HepG2 (cell line): ENCODE measurements at regions not wholly inside any gene's neighbourhood (a gene's known extent, or its start where the extent isn't known, plus 50 kb on each side); places are given as distances from the start of the nearest gene placed in this dataset.

Experiments
- ATAC-seq: fragments of 200-7000 bp; cut with Tn5 transposase; 3 replicates; pipeline ENCODE4 v1.9.1; 2020; ENCODE audit warnings: mild to moderate bottlenecking, moderate library complexity
- BruUV-seq: library from RNA; stranded (reverse); fragments of 400-500 nt; replicated peaks from 2 replicates; lab custom pipeline; 2021; lab: Mats Ljungman, UMichigan
- CTCF ChIA-PET: fragments of 300-600 bp; formaldehyde crosslinking; extraction: SDS; loops from one replicate; lab custom pipeline; 2021; ENCODE audit warnings: low total read pairs, inconsistent platforms, low intra/inter-chr PET ratio; lab: Yijun Ruan, JAX
- POLR2A ChIA-PET: fragments of 350-600 bp; sonication (Branson Sonifier 250); formaldehyde crosslinking; loops from one replicate; lab custom pipeline; 2020; ENCODE audit warnings: antibody characterized with exemption, inconsistent platforms; lab: Yijun Ruan, JAX
- DNase-seq: peaks from one replicate; pipeline ENCODE4 v3.0.0-alpha.2; 2015; ENCODE audit warnings: low spot score
- FAIRE-seq: peaks from 3 replicates; lab custom pipeline; 2011; peaks lifted over from hg19 to GRCh38; lab: Jason Lieb, UNC
- H2AFZ ChIP-seq: one replicate; pipeline ENCODE4 v1.6.1; 2011; ENCODE audit warnings: low read length, inconsistent platforms
- H3K27ac ChIP-seq: fragments of 300-600 bp; 3 replicates; pipeline ENCODE4 v1.8.0; 2011; ENCODE audit warnings: mixed run types, mild to moderate bottlenecking, mixed read lengths, low read length, inconsistent platforms; ENCODE audit not compliant: insufficient read depth; ENCODE audit errors: extremely low read length
- H3K27me3 ChIP-seq, 2 experiments: fragments of 200-600 bp in 1 of 2; 2 replicates in 1 of 2; 3 replicates in 1 of 2; pipeline versions ENCODE4 v1.6.0 to v1.8.0; 2011; ENCODE audit warnings: low read length in 2 of 2, mild to moderate bottlenecking in 2 of 2, moderate library complexity in 2 of 2, inconsistent platforms in 1 of 2; ENCODE audit not compliant: insufficient read depth in 2 of 2, control insufficient read depth in 1 of 2
- H3K36me3 ChIP-seq, 2 experiments: fragments of 200-600 bp in 1 of 2; replicated peaks in 1 of 2; 2 replicates in 1 of 2; 3 replicates in 1 of 2; pipeline versions ENCODE4 v1.5.1 to v1.8.0; 2011; ENCODE audit warnings: low read length in 2 of 2, inconsistent platforms in 1 of 2; ENCODE audit not compliant: insufficient read depth in 2 of 2, control insufficient read depth in 1 of 2
- H3K4me1 ChIP-seq: 2 replicates; pipeline ENCODE4 v1.5.1; 2012; ENCODE audit warnings: low read length, inconsistent platforms; ENCODE audit not compliant: insufficient read depth
- H3K4me2 ChIP-seq: 2 replicates; pipeline ENCODE4 v1.6.0; 2011; ENCODE audit warnings: low read depth, low read length, inconsistent platforms
- H3K4me3 ChIP-seq, 3 experiments: fragments of 200-600 bp in 1 of 3; sonication (generic), shearing (Covaris generic) in 1 of 3; replicated peaks in 1 of 3; 2 replicates each; pipeline ENCODE4 v1.5.1; 2011 to 2016; ENCODE audit warnings: low read length in 3 of 3, inconsistent platforms in 2 of 3, low read depth in 2 of 3, mild to moderate bottlenecking in 2 of 3, control low read depth in 1 of 3, mixed read lengths in 1 of 3; ENCODE audit not compliant: insufficient read depth in 1 of 3
- H3K79me2 ChIP-seq: one replicate; pipeline ENCODE4 v1.6.1; 2011; ENCODE audit warnings: low read length, inconsistent platforms; ENCODE audit not compliant: insufficient read depth
- H3K9ac ChIP-seq: 2 replicates; pipeline ENCODE4 v1.6.0; 2011; ENCODE audit warnings: mild to moderate bottlenecking, low read depth, low read length, inconsistent platforms; ENCODE audit not compliant: insufficient read depth
- H3K9me3 ChIP-seq: 2 replicates; pipeline ENCODE4 v1.5.1; 2012; ENCODE audit warnings: mild to moderate bottlenecking, low read length
- H4K20me1 ChIP-seq: 2 replicates; pipeline ENCODE4 v1.6.0; 2011; ENCODE audit warnings: inconsistent platforms, mild to moderate bottlenecking, low read length, moderate library complexity; ENCODE audit not compliant: insufficient read depth
- BRCA1 ChIP-seq: sonication (generic); formaldehyde crosslinking; IDR thresholded peaks from 2 replicates; pipeline ENCODE4 v1.4.0; 2020; ENCODE audit warnings: missing genetic modification reagents
- ELF4 ChIP-seq: sonication (generic); formaldehyde crosslinking; IDR thresholded peaks from 2 replicates; pipeline ENCODE4 v1.5.0; 2020; ENCODE audit warnings: missing genetic modification reagents, mild to moderate bottlenecking, moderate library complexity, borderline replicate concordance
- HIVEP1 ChIP-seq: sonication (generic); formaldehyde crosslinking; IDR thresholded peaks from 2 replicates; pipeline ENCODE4 v1.4.0; 2020; ENCODE audit warnings: mild to moderate bottlenecking, missing genetic modification reagents
- LCORL ChIP-seq, 2 experiments: fragments of 450-650 bp in 1 of 2; sonication (generic) in 1 of 2; formaldehyde crosslinking in 1 of 2; IDR thresholded peaks; 2 replicates each; pipeline versions ENCODE4 v1.5.0 to v1.6.1; 2017 to 2020; ENCODE audit warnings: antibody characterized with exemption in 1 of 2, missing genetic modification reagents in 1 of 2
- PCBP1 ChIP-seq: fragments of 200-400 bp; formaldehyde crosslinking; IDR thresholded peaks from 2 replicates; pipeline ENCODE4 v1.6.1; 2017; ENCODE audit warnings: mild to moderate bottlenecking, low read depth, low read length, borderline replicate concordance
- RFX1 ChIP-seq: fragments of 450-650 bp; IDR thresholded peaks from 2 replicates; pipeline ENCODE4 v1.6.1; 2017
- SOX5 ChIP-seq: IDR thresholded peaks from 2 replicates; pipeline ENCODE4 v1.6.1; 2016; ENCODE audit warnings: borderline replicate concordance
- ZC3H4 ChIP-seq: sonication (generic); formaldehyde crosslinking; IDR thresholded peaks from 2 replicates; pipeline ENCODE4 v1.4.0; 2020; ENCODE audit warnings: missing genetic modification reagents, borderline replicate concordance
- WGBS: methylation state at CpG from one replicate; pipeline ENCODE4 v1.1.6; 2017; ENCODE audit warnings: low lambda C conversion rate; 5-methylcytosine and 5-hydroxymethylcytosine counted together
- in situ Hi-C: cut with HindIII; loops from 2 replicates; pipeline ENCODE4 v1.10.0; 2017; ENCODE audit warnings: low pct_unique_long_range_greater_than_20kb; ENCODE audit not compliant: extremely low pct_ligation_motif_present
- intact Hi-C: fragments of 100-400 bp; cut with micrococcal nuclease; formaldehyde crosslinking; loops from one replicate; pipeline ENCODE4 v1.10.0; 2022; ENCODE audit not compliant: unreplicated experiment
- TF ChIP-seq, protein P1 (sequence below): IDR thresholded peaks from 2 replicates; pipeline ENCODE4 v1.6.1; 2012; ENCODE audit warnings: inconsistent platforms
- TF ChIP-seq, protein P2 (sequence below): IDR thresholded peaks from 2 replicates; pipeline ENCODE4 v1.4.0; 2020; ENCODE audit warnings: mild to moderate bottlenecking, missing genetic modification reagents

DNA sequence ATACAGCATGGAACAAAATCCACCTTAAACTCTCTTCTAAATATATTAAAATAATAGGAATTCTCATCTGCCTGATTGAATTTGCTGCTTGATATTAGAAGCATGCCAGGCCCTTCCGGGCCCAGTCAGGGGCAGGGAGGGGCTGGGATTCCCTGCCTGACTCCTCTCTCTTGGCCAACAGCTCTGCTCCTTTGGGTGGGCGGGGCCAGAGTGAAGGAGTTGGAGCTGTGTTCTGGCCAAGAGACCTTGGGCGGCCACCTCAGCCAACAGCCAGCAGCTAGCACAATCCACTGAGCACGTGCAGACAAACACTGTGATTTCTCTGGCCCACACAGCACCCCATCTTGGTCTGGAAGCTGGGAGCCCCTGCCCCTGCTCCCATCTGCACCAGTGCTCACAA lies 140.3 kb downstream of the PJA1 start:
- Histone ChIP-seq H3K4me1 (peaks cover 23% of the 10 kb centered on the region; the same call in 1 of the 2 replicates), H3K9me3 (no peaks in the 10 kb centered on the region), H3K36me3 (no peaks in the 10 kb centered on the region), H3K4me3 (no peak overlapping the region), H3K27ac (no peak overlapping the region), H4K20me1 (no peaks in the 10 kb centered on the region), H3K79me2 (no peaks in the 10 kb centered on the region), H3K4me2 (no peak overlapping the region), H2AFZ (no peak overlapping the region), H3K9ac (no peak overlapping the region), H3K27me3 (no peaks in the 10 kb centered on the region)
- DNase-seq = no peak
- TF ChIP-seq, protein P1, sequence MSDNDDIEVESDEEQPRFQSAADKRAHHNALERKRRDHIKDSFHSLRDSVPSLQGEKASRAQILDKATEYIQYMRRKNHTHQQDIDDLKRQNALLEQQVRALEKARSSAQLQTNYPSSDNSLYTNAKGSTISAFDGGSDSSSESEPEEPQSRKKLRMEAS = no peak
- TF ChIP-seq PCBP1 = no peak
- no peak for TF ChIP-seq SOX5 (CRISPR knock-in tag)
- TF ChIP-seq ZC3H4 = no peak
- no peak for TF ChIP-seq ELF4
- no peak for TF ChIP-seq HIVEP1
- TF ChIP-seq LCORL (IDR thresholded peaks at IDR 0.05) = no peak
- TF ChIP-seq LCORL (CRISPR knock-in tag; IDR thresholded peaks at IDR 0.05) = no peak
- TF ChIP-seq, protein P2, sequence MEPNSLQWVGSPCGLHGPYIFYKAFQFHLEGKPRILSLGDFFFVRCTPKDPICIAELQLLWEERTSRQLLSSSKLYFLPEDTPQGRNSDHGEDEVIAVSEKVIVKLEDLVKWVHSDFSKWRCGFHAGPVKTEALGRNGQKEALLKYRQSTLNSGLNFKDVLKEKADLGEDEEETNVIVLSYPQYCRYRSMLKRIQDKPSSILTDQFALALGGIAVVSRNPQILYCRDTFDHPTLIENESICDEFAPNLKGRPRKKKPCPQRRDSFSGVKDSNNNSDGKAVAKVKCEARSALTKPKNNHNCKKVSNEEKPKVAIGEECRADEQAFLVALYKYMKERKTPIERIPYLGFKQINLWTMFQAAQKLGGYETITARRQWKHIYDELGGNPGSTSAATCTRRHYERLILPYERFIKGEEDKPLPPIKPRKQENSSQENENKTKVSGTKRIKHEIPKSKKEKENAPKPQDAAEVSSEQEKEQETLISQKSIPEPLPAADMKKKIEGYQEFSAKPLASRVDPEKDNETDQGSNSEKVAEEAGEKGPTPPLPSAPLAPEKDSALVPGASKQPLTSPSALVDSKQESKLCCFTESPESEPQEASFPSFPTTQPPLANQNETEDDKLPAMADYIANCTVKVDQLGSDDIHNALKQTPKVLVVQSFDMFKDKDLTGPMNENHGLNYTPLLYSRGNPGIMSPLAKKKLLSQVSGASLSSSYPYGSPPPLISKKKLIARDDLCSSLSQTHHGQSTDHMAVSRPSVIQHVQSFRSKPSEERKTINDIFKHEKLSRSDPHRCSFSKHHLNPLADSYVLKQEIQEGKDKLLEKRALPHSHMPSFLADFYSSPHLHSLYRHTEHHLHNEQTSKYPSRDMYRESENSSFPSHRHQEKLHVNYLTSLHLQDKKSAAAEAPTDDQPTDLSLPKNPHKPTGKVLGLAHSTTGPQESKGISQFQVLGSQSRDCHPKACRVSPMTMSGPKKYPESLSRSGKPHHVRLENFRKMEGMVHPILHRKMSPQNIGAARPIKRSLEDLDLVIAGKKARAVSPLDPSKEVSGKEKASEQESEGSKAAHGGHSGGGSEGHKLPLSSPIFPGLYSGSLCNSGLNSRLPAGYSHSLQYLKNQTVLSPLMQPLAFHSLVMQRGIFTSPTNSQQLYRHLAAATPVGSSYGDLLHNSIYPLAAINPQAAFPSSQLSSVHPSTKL (CRISPR knock-in tag) = no peak
- TF ChIP-seq BRCA1 (CRISPR knock-in tag) = no peak
- no peak for TF ChIP-seq RFX1
- intact Hi-C loops (no loop called here), in situ Hi-C loops (no loop called here)
- FAIRE-seq = no peak
- CTCF ChIA-PET = no interaction called here
- no peak for ATAC-seq
- no TSS peak for BruUV-seq
- WGBS = 100% methylated on average over 1 of the region's 4 CpGs
- POLR2A ChIA-PET = no interaction called here
